AG20443 (cell line): ENCODE measurements at regions not wholly inside any gene's neighbourhood (a gene's known extent, or its start where the extent isn't known, plus 50 kb on each side); places are given as distances from the start of the nearest gene placed in this dataset.
"Not testable (repeated sequence)": the region's sequence is repeated elsewhere in the genome, so short reads cannot be mapped to it uniquely, and the experiment has no call there.

Source experiments
- DNase-seq: peaks from one replicate; pipeline ENCODE4 v3.0.0; 2012; ENCODE audit warnings: low spot score, mixed read lengths

DNA sequence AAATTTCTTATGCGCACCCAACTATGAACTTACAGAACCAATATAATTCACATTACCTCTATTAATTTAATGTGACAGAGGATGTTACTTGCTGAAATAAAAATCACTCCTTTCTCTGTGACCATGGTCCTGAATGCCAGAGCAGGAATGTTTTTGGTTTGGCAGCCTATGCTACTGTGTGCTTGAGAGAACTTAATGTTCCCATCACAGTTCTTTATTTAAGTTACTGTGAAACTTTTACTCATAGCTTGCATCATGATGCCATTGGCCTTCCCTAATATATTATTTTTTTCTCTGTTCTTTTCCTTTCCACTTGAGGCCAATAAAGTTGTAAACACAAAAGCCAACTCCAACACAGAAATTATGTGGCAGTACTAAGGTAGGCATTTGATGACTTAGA, 142.2 kb downstream of the FAM76B start:
- DNase-seq = no peak

DNA sequence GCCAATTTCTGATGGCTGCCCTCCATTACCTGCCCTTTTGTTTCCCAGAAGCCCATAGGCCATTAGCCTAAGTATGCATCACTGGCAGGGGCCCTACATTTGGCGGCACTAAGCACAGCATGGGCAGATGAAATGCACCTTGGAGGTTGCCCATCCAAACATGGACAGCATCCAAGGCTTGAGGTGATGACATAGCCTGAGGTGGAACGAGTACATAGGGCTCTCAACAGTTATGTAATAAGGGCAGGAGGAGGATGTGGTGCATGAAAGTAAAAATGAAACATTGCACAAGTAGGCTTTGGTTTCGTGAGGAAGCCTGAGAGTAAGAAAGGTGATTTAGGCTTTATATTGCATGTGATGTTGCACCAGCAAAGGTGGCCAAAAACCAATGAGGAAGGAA, 148.1 kb downstream of the FAM76B start:
- no peak for DNase-seq

DNA sequence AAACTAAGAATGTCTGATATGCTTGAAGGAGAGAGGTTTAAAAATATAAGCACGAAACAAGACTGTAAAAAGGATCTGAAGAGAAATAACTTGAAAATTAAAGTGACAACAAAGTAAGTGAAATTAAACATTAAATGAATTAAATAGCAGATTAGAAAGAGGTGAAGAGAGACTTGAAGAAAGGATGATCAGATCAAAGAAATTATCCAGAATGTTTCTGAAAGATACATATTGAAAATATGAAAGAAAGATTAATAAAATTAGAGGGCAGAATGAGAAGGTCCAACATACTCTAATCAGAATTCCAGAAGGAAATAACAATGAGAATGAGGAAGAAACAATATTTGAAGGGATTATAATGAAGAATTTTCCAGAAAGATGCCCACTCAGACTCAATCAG, 151.1 kb downstream of the FAM76B start:
- DNase-seq = no peak

DNA sequence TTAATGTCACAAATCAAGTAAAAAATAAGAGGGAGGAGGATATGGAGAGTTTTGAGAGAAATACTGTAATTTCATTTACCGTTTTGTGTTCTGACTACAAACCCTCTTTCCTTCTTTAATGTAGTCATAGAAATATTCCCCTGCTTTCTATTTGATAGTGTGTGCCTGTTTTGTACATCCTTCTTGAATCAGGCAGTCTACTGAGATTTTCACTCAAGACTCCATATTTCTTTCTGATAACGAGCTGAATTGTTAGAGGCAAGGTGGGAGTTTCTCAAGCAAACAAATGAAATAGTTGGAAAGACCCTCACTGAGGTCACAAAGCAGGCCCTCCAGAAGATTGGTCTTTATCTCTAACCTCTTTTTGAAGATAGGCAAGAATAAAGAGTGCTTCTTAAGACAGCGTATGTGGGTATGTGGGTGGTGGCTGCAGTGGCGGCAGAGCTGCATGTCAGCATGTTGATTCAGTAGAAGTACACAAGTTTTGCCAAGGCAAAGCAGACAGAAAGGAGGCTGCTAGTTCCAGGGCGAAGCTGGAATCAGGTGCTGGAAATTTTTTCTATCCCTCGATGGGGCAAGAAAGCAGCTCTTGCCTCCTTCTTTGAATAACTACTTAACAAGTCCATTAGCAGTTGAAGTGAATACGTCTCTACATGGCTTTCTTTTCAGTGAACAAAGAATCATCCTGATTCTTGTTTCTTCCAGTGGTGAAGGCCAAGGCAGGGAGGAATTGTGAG, 164.2 kb downstream of the FAM76B start:
- no peak for DNase-seq

DNA sequence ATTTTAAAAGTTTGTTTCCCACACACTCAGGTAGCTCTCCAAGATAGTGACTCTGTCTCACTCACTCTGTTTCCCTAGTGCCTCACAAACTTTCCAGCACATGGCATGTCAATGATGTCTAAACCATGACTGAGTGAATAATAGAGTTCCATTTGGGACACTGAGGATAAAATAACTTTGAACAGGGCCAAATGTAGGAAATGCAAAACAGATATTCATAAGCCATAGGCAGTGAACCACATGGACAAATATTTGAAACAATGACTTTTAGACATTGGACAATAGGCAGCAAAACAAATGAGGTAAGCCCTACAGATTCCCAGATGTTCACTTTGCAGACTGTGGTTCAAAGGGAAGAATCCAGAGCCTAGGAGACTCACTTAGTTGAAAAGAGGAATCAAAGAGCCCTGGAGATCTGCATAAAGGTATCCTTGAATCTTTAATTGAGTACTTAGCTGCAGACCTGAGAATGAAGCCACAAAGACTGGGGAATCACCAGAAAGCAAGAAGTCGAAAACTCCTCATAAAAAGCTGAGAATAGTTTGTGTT, 173.3 kb downstream of the FAM76B start:
- DNase-seq = no peak

GRCh38 chr11:95611827-95612226, 177.8 kb downstream of the FAM76B start:
- DNase-seq = no peak

- not testable (repeated sequence) for DNase-seq
Observed at GRCh38 chr11:95610185-95610584, 179.4 kb downstream of the FAM76B start.

DNA sequence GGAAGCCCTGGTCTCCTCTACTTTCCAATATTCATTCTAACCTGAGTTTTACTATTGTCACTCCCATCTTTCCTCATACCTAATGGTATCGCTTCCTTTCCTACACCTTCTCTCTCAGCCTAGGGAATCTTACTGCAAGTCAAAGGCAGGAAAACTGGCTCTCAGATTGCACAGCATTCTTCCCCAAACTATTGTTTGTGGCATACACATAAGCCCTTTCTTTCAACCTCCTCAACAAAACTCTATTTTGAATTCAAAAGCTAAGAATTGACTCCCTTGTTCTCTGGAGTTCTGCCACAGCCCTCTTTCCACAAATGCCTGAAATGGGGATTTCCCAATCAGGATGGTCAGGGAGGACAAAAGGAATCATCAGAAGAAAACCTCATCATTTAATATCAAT, 181.5 kb downstream of the FAM76B start:
- no peak for DNase-seq

- no peak for DNase-seq
Observed at GRCh38 chr11:95606824-95607223, 182.8 kb downstream of the FAM76B start.

- DNase-seq = no peak
Observed at GRCh38 chr11:95605271-95605940, 184.2 kb downstream of the FAM76B start.

GRCh38 chr11:95599959-95600586, 189.5 kb downstream of the FAM76B start:
- DNase-seq = no peak

- DNase-seq = peak; percentile 33
Observed at GRCh38 chr11:95595973-95596489, 193.6 kb downstream of the FAM76B start.

- no peak for DNase-seq
Observed at GRCh38 chr11:95595541-95595940, 194.0 kb downstream of the FAM76B start.

DNA sequence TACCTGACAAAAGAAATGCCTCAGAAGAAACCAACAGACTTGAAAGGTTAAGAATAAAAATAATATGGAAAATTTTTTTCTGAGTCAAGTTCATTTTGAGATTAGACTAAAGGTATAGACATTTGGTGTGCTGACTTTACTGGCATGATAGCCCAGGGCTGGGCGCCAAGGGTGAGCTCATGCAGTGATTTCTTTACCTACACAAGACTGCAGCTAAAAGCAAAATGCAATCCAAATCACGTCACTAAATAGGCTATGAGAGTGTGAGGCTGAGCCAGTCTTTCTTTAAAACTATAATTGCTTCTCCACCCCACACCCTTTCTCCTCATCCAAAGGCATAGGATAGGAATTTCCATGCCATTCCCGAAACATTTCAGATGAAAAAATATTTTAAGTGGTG, 196.5 kb downstream of the FAM76B start:
- no peak for DNase-seq

- DNase-seq = no peak
Observed at GRCh38 chr11:95592471-95592870, 197.1 kb downstream of the FAM76B start.

- DNase-seq = no peak
Observed at GRCh38 chr11:95589893-95590612, 199.5 kb downstream of the FAM76B start.

GRCh38 chr11:95588821-95589220, 200.8 kb downstream of the FAM76B start:
- DNase-seq = no peak

- DNase-seq = no peak
Observed at GRCh38 chr11:95586661-95587060, 202.9 kb downstream of the FAM76B start.

GRCh38 chr11:95586155-95586554, 203.4 kb downstream of the FAM76B start:
- DNase-seq = no peak

- no peak for DNase-seq
Observed at GRCh38 chr11:95585752-95586077, 203.9 kb downstream of the FAM76B start.

- DNase-seq = no peak
Observed at GRCh38 chr11:95585069-95585751, 204.4 kb downstream of the FAM76B start.

- DNase-seq = no peak
Observed at GRCh38 chr11:95584589-95584988, 205.0 kb downstream of the FAM76B start.
